Choroid plexus epithelial cell (primary cell): ENCODE measurements at regions not wholly inside any gene's neighbourhood (a gene's known extent, or its start where the extent isn't known, plus 50 kb on each side); places are given as distances from the start of the nearest gene placed in this dataset.

ENCODE experiments used
- DNase-seq: peaks from one replicate; pipeline ENCODE4 v3.0.0-alpha.2; 2010; ENCODE audit warnings: low read depth
- H3K4me3 ChIP-seq: 2 replicates; pipeline ENCODE4 v1.5.1; 2011; ENCODE audit warnings: low read depth, mild to moderate bottlenecking, control low read depth, low read length, moderate library complexity
- CTCF ChIP-seq: conservative IDR thresholded peaks from 2 replicates; pipeline ENCODE4 v1.5.1; 2011; ENCODE audit warnings: low read depth, mild to moderate bottlenecking, control low read depth, inconsistent platforms, low read length, moderate library complexity

- TF ChIP-seq CTCF, result no peak
These were observed 74.9 kb upstream of the WDR75 start for GRCh38 chr2:189366349-189366748.

DNA sequence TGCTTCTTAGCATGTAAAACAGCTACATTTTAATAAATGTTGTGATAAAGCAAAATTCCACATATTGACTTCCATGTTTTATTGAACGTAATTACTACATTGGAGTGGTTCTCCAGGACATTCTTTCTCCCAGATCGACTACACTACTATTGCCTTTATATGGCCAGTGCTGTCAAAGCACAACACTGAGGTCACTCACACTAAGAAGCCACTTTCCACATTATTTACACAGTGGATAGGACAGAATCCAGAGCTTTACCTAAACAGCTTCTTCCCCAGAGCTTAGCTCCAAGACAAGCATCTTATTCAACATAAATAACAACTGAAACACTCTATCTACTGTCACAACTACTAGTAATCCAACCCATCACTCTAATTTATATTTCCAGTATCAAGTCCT is 73.9 kb upstream of the WDR75 start:
- no peak for TF ChIP-seq CTCF
- DNase-seq, result no peak
- no peak overlapping the region for H3K4me3 ChIP-seq

More at GRCh38 chr2:189366349-189366748, 74.9 kb upstream of the WDR75 start:
- no peak for DNase-seq
- H3K4me3 ChIP-seq, result no peak overlapping the region

- H3K4me3 ChIP-seq, result no peak overlapping the region
- DNase-seq, result peak; percentile 83
These were observed 71.7 kb upstream of the WDR75 start for GRCh38 chr2:189369566-189369965.

GRCh38 chr2:189370719-189371118 is 70.6 kb upstream of the WDR75 start:
- no peak for TF ChIP-seq CTCF

More at GRCh38 chr2:189369566-189369965, 71.7 kb upstream of the WDR75 start:
- no peak for TF ChIP-seq CTCF

GRCh38 chr2:189372688-189373257 is 68.5 kb upstream of the WDR75 start:
- no peak for TF ChIP-seq CTCF
- no peak overlapping the region for H3K4me3 ChIP-seq
- no peak for DNase-seq

More at GRCh38 chr2:189370719-189371118, 70.6 kb upstream of the WDR75 start:
- H3K4me3 ChIP-seq, result no peak overlapping the region
- peak; percentile 77 for DNase-seq

GRCh38 chr2:189374481-189374880 is 66.8 kb upstream of the WDR75 start:
- no peak overlapping the region for H3K4me3 ChIP-seq
- no peak for TF ChIP-seq CTCF
- no peak for DNase-seq

GRCh38 chr2:189375842-189376241 is 65.4 kb upstream of the WDR75 start:
- H3K4me3 ChIP-seq, result no peak overlapping the region

More at GRCh38 chr2:189375842-189376241, 65.4 kb upstream of the WDR75 start:
- no peak for TF ChIP-seq CTCF
- no peak for DNase-seq
